BJ (cell line): ENCODE measurements at regions not wholly inside any gene's neighbourhood (a gene's known extent, or its start where the extent isn't known, plus 50 kb on each side); places are given as distances from the start of the nearest gene placed in this dataset.

Source experiments
- CTCF ChIA-PET: fragments of 350-600 bp; formaldehyde crosslinking; extraction: SDS; loops from one replicate; lab custom pipeline; 2021; ENCODE audit warnings: antibody characterized with exemption, inconsistent platforms; lab: Yijun Ruan, JAX
- POLR2A ChIA-PET: fragments of 300-600 bp; sonication (Branson Sonifier 250); formaldehyde crosslinking; extraction: SDS; loops from one replicate; lab custom pipeline; 2021; ENCODE audit warnings: antibody characterized with exemption; lab: Charles Lee
- DNase-seq: peaks from one replicate; pipeline ENCODE4 v3.0.0-alpha.2; 2011; ENCODE audit warnings: low read depth
- H3K27me3 ChIP-seq: 2 replicates; pipeline ENCODE4 v1.6.0; 2011; ENCODE audit warnings: low read length; ENCODE audit not compliant: control insufficient read depth, insufficient read depth
- H3K36me3 ChIP-seq: 2 replicates; pipeline ENCODE4 v1.5.1; 2011; ENCODE audit warnings: low read length; ENCODE audit not compliant: control insufficient read depth, insufficient read depth
- H3K4me3 ChIP-seq: 2 replicates; pipeline ENCODE4 v1.5.1; 2011; ENCODE audit warnings: low read depth, mild to moderate bottlenecking, control low read depth, low read length
- TF ChIP-seq, protein P1 (sequence below): IDR thresholded peaks from 2 replicates; pipeline ENCODE4 v1.5.1; 2011; ENCODE audit warnings: low read depth, mild to moderate bottlenecking, control low read depth, inconsistent platforms, low read length, moderate library complexity; ENCODE audit not compliant: insufficient read depth

DNA sequence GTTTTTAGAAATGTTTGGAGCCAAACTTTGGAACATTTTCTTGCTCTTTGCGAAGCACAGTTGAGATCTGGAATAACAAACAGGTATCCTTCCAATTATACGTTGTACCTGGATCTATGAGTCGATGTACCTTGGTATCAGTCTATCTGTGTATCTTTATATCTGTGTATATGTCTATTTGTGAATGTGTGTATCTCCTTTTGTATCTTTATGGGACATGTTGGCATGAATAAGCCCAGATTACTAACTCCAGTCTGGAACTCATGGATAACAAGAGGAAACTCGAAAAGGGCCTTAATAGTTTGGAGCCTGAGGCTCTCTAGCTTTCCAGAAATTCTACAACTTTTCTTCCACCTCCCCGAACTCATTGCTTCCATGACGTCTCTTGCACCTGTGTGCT, 490.0 kb downstream of the GATA3 start:
- TF ChIP-seq, protein P1, sequence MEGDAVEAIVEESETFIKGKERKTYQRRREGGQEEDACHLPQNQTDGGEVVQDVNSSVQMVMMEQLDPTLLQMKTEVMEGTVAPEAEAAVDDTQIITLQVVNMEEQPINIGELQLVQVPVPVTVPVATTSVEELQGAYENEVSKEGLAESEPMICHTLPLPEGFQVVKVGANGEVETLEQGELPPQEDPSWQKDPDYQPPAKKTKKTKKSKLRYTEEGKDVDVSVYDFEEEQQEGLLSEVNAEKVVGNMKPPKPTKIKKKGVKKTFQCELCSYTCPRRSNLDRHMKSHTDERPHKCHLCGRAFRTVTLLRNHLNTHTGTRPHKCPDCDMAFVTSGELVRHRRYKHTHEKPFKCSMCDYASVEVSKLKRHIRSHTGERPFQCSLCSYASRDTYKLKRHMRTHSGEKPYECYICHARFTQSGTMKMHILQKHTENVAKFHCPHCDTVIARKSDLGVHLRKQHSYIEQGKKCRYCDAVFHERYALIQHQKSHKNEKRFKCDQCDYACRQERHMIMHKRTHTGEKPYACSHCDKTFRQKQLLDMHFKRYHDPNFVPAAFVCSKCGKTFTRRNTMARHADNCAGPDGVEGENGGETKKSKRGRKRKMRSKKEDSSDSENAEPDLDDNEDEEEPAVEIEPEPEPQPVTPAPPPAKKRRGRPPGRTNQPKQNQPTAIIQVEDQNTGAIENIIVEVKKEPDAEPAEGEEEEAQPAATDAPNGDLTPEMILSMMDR: no peak
- H3K4me3 ChIP-seq: no peak overlapping the region
- ChIA-PET POLR2A (no interaction called here), CTCF (no interaction called here)
- no peak for DNase-seq
- no peaks in the 10 kb centered on the region for H3K36me3 ChIP-seq
- H3K27me3 ChIP-seq: no peaks in the 10 kb centered on the region

DNA sequence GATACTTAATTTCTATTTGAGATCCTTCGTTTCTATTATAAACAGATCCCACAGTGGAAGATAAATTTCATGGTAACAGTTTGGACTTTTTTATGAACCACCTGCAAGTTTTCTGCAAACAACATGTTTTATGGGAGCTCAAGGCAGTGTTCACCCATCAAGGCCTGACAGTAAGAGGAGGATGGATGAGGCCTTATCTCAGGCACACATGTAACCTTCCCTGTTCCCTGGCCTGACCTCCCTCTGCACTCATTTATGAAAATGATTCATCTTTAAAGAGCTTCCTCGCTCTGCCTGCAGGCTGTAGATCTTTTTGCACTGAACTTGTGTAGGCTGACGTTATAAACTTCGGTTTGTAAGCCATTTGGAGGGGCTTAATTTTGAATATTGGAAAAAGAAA, 500.1 kb downstream of the GATA3 start:
- TF ChIP-seq, protein P1: no peak
- Histone ChIP-seq H3K36me3 (no peaks in the 10 kb centered on the region), H3K4me3 (no peak overlapping the region), H3K27me3 (no peaks in the 10 kb centered on the region)
- no peak for DNase-seq
- POLR2A ChIA-PET: no interaction called here
- CTCF ChIA-PET: interaction anchor here (0.7 kb wide), 1 partner anchor 1033 kb away, joined by 3 read pairs; no protein-coding TSS in a partner anchor

DNA sequence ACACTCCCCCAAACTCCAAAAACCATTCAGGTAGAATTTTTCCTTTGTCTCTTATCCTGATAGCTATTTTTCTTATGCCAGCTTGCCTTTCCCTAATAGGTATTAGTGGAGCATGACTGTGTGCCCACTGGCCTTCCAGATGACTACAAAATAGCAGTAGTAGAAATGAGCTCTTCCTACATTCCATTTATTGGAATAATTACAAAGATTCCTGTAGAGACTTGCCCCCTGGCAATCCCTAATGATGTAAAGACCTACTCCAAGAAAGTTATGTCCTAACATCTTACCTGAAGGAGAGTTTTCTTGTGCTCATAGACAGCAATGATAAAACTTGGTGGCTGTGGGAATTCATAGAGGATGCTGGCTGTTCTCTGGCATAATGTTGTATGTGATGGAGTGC, 501.8 kb downstream of the GATA3 start:
- TF ChIP-seq, protein P1: no peak
- no peak for DNase-seq
- ChIA-PET POLR2A (no interaction called here), CTCF (no interaction called here)
- no peaks in the 10 kb centered on the region for H3K36me3 ChIP-seq
- no peaks in the 10 kb centered on the region for H3K27me3 ChIP-seq
- no peak overlapping the region for H3K4me3 ChIP-seq

DNA sequence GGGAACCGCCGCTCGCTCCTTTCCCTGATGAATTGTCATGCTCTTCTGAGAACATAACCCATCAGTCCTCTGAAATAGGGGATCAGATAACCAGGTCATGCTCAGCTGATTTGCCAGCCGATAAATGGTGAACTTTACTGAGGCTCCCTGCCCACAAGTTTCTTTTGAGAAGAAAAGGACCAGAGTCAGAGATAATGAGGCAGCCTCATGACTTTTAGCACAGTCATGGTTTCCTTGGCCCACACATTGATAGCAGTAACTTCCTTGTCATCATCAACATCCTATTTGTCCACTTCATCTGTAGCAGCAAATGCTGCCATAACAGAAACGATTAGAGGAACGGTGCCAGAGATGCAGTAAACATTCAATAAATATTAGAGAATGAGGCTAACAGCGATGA, 509.0 kb downstream of the GATA3 start:
- DNase-seq: no peak
- POLR2A ChIA-PET: no interaction called here
- Histone ChIP-seq H3K36me3 (no peaks in the 10 kb centered on the region), H3K27me3 (no peaks in the 10 kb centered on the region), H3K4me3 (no peak overlapping the region)
- CTCF ChIA-PET: no interaction called here
- TF ChIP-seq, protein P1: no peak

DNA sequence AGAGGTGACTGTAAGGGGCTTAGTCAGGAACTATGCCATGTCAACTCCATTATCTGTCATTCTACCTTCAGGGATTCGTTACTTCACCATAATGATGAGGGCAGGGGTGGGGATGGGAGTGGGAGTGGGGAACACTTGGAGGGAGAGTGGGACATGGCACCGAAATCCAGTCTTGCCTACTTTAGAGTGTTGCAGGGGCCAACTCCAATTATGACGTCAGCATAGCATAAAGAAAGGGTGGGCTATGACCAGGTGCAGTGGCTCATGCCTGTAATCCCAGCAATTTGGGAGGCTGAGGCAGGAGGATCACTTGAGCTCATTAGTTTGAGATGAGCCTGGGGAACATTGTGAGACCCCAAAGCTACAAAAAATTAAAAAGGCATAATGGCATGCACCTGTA, 512.2 kb downstream of the GATA3 start:
- ChIA-PET POLR2A (interaction anchor here (0.6 kb wide), 1 partner anchor 63 kb away, joined by 7 read pairs; no protein-coding TSS in a partner anchor), CTCF (no interaction called here)
- no peak overlapping the region for H3K4me3 ChIP-seq
- TF ChIP-seq, protein P1: no peak
- no peak for DNase-seq
- H3K27me3 ChIP-seq: no peaks in the 10 kb centered on the region
- no peaks in the 10 kb centered on the region for H3K36me3 ChIP-seq
